ENCODE measurements at regions not wholly inside any gene's neighbourhood (a gene's known extent, or its start where the extent isn't known, plus 50 kb on each side); places are given as distances from the start of the nearest gene placed in this dataset.

DNA sequence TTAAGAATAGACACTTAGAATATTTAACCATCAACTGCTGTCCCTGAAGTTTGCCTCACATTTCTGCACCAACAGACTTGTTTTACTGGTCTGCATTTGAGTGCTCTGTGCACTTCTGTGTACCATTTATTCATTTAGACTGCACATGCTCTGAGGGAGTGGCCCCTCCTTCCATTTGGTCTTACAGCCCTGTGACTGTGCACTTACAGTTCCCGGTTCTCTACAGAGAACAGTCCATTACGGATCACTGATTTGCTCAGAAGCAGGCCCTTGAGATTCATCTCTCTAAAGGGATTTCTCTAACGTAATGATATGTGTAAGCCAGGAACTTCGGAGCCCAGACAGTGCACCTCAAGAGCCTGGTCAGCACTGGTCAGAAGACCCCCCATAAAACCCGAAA lies 247.3 kb upstream of the BLID start (continued):
- TF ChIP-seq, protein P1, sequence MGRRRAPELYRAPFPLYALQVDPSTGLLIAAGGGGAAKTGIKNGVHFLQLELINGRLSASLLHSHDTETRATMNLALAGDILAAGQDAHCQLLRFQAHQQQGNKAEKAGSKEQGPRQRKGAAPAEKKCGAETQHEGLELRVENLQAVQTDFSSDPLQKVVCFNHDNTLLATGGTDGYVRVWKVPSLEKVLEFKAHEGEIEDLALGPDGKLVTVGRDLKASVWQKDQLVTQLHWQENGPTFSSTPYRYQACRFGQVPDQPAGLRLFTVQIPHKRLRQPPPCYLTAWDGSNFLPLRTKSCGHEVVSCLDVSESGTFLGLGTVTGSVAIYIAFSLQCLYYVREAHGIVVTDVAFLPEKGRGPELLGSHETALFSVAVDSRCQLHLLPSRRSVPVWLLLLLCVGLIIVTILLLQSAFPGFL (CRISPR knock-in tag; IDR thresholded peaks at IDR 0.05; ENCODE audit: borderline replicate concordance): no peak
- TF ChIP-seq GTF2I (CRISPR knock-in tag; conservative IDR thresholded peaks at IDR 0.05): no peak
- no peak for TF ChIP-seq ZNF423 (CRISPR knock-in tag; IDR thresholded peaks at IDR 0.05)
- no peak for TF ChIP-seq HMGA2 (CRISPR knock-in tag; IDR thresholded peaks at IDR 0.05)
- TF ChIP-seq, protein P2, sequence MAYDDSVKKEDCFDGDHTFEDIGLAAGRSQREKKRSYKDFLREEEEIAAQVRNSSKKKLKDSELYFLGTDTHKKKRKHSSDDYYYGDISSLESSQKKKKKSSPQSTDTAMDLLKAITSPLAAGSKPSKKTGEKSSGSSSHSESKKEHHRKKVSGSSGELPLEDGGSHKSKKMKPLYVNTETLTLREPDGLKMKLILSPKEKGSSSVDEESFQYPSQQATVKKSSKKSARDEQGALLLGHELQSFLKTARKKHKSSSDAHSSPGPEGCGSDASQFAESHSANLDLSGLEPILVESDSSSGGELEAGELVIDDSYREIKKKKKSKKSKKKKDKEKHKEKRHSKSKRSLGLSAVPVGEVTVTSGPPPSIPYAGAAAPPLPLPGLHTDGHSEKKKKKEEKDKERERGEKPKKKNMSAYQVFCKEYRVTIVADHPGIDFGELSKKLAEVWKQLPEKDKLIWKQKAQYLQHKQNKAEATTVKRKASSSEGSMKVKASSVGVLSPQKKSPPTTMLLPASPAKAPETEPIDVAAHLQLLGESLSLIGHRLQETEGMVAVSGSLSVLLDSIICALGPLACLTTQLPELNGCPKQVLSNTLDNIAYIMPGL (CRISPR knock-in tag; IDR thresholded peaks at IDR 0.05): no peak
- TF ChIP-seq ZNF425 (CRISPR knock-in tag; conservative IDR thresholded peaks at IDR 0.05): no peak
- TF ChIP-seq, protein P3, sequence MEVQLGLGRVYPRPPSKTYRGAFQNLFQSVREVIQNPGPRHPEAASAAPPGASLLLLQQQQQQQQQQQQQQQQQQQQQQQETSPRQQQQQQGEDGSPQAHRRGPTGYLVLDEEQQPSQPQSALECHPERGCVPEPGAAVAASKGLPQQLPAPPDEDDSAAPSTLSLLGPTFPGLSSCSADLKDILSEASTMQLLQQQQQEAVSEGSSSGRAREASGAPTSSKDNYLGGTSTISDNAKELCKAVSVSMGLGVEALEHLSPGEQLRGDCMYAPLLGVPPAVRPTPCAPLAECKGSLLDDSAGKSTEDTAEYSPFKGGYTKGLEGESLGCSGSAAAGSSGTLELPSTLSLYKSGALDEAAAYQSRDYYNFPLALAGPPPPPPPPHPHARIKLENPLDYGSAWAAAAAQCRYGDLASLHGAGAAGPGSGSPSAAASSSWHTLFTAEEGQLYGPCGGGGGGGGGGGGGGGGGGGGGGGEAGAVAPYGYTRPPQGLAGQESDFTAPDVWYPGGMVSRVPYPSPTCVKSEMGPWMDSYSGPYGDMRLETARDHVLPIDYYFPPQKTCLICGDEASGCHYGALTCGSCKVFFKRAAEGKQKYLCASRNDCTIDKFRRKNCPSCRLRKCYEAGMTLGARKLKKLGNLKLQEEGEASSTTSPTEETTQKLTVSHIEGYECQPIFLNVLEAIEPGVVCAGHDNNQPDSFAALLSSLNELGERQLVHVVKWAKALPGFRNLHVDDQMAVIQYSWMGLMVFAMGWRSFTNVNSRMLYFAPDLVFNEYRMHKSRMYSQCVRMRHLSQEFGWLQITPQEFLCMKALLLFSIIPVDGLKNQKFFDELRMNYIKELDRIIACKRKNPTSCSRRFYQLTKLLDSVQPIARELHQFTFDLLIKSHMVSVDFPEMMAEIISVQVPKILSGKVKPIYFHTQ (CRISPR knock-in tag; IDR thresholded peaks at IDR 0.05): no peak
- TF ChIP-seq E2F1 (CRISPR knock-in tag; IDR thresholded peaks at IDR 0.05): no peak
- TF ChIP-seq KAT7 (CRISPR knock-in tag; IDR thresholded peaks at IDR 0.05; ENCODE audit: borderline replicate concordance): no peak
- TF ChIP-seq ZNF219 (CRISPR knock-in tag; IDR thresholded peaks at IDR 0.05; ENCODE audit: borderline replicate concordance): no peak
- no peak for TF ChIP-seq ZSCAN18 (CRISPR knock-in tag; IDR thresholded peaks at IDR 0.05)

- DNase-seq (ENCODE audit: low spot score): no peak
- ATAC-seq: no peak
These were observed 246.4 kb upstream of the BLID start for GRCh38 chr11:122362381-122362780.

More at GRCh38 chr11:122362381-122362780, 246.4 kb upstream of the BLID start:
- Mint-ChIP-seq H3K36me3 (peaks cover 8% of the 10 kb centered on the region), H3K27ac (no peak overlapping the region), H3K4me1 (peaks cover 18% of the 10 kb centered on the region), H3K9me3 (peaks cover 11% of the 10 kb centered on the region), H3K4me3 (no peak overlapping the region), H3K27me3 (ENCODE audit: low read depth) (no peaks in the 10 kb centered on the region)
- TF ChIP-seq, protein P1 (CRISPR knock-in tag; IDR thresholded peaks at IDR 0.05; ENCODE audit: borderline replicate concordance): no peak
- TF ChIP-seq KAT7 (CRISPR knock-in tag; IDR thresholded peaks at IDR 0.05; ENCODE audit: borderline replicate concordance) (no peak), GRHL2 (CRISPR knock-in tag; IDR thresholded peaks at IDR 0.05; ENCODE audit: insufficient replicate concordance, severe bottlenecking) (no peak), ZNF232 (CRISPR knock-in tag; IDR thresholded peaks at IDR 0.05) (no peak), HMGA2 (CRISPR knock-in tag; IDR thresholded peaks at IDR 0.05) (no peak), NFE2L1 (CRISPR knock-in tag; IDR thresholded peaks at IDR 0.05) (no peak), SOX15 (CRISPR knock-in tag; IDR thresholded peaks at IDR 0.05) (no peak), CTCF (IDR thresholded peaks at IDR 0.05) (no peak), ELF4 (CRISPR knock-in tag; IDR thresholded peaks at IDR 0.05; ENCODE audit: low read depth) (no peak), ATF1 (CRISPR knock-in tag; IDR thresholded peaks at IDR 0.05) (no peak), CBFB (CRISPR knock-in tag; IDR thresholded peaks at IDR 0.05; ENCODE audit: low read depth) (no peak), OVOL2 (CRISPR knock-in tag; IDR thresholded peaks at IDR 0.05; ENCODE audit: borderline replicate concordance) (no peak)
- CTCF ChIA-PET: no interaction called here
- POLR2A ChIA-PET: no interaction called here

All from WTC11 (cell line).